ENCODE measurements at regions not wholly inside any gene's neighbourhood (a gene's known extent, or its start where the extent isn't known, plus 50 kb on each side); places are given as distances from the start of the nearest gene placed in this dataset.

- Histone ChIP-seq H3F3A (ENCODE audit: insufficient read depth, low read length, poor library complexity, severe bottlenecking) (no peaks in the 10 kb centered on the region), H3K4me3 (ENCODE audit: low read length) (no peak overlapping the region), H2AFZ (ENCODE audit: low read depth, low read length) (no peak overlapping the region), H3K9me2 (ENCODE audit: insufficient read depth, low read length) (no peaks in the 10 kb centered on the region), H3K9me3 (ENCODE audit: low read length) (no peaks in the 10 kb centered on the region), H3K36me3 (ENCODE audit: insufficient read depth, low read length) (no peaks in the 10 kb centered on the region), H3K4me2 (ENCODE audit: low read length) (no peak overlapping the region), H3K9ac (ENCODE audit: low read length) (no peak overlapping the region), H3K27ac (ENCODE audit: low read length) (no peak overlapping the region), H4K20me1 (ENCODE audit: insufficient read depth) (no peaks in the 10 kb centered on the region), H3K79me2 (replicated peaks; ENCODE audit: insufficient read depth, low read length) (no peaks in the 10 kb centered on the region), H3K27me3 (ENCODE audit: insufficient read depth, low read depth, low read length) (no peaks in the 10 kb centered on the region)
- no peak for TF ChIP-seq SMC3 (conservative IDR thresholded peaks at IDR 0.05; ENCODE audit: poor library complexity)
- no peak for TF ChIP-seq RAD21 (conservative IDR thresholded peaks at IDR 0.05)
- TF ChIP-seq REST (IDR thresholded peaks at IDR 0.05; ENCODE audit: borderline replicate concordance): no peak
- TF ChIP-seq EP300 (conservative IDR thresholded peaks at IDR 0.05; ENCODE audit: poor library complexity, severe bottlenecking): no peak
- TF ChIP-seq TAF1 (IDR thresholded peaks at IDR 0.05; ENCODE audit: low read depth): no peak
- TF ChIP-seq MXI1 (conservative IDR thresholded peaks at IDR 0.05; ENCODE audit: poor library complexity, severe bottlenecking): no peak
- TF ChIP-seq EZH2 (IDR thresholded peaks at IDR 0.05; ENCODE audit: borderline replicate concordance, insufficient read depth, low read length, poor library complexity, severe bottlenecking): no peak
- no peak for TF ChIP-seq CTCF (IDR thresholded peaks at IDR 0.05; ENCODE audit: poor library complexity, severe bottlenecking)
- TF ChIP-seq POLR2AphosphoS5 (IDR thresholded peaks at IDR 0.05): no peak
Measured at GRCh38 chr5:9861666-9862256, 231.6 kb upstream of the TAS2R1 start.

GRCh38 chr5:9859808-9860207 lies 229.7 kb upstream of the TAS2R1 start:
- Histone ChIP-seq H2AFZ (ENCODE audit: low read depth, low read length) (no peak overlapping the region), H3K9me2 (ENCODE audit: insufficient read depth, low read length) (no peaks in the 10 kb centered on the region), H3K27me3 (ENCODE audit: insufficient read depth, low read depth, low read length) (no peaks in the 10 kb centered on the region), H3K4me3 (ENCODE audit: low read length) (no peak overlapping the region), H3K36me3 (ENCODE audit: insufficient read depth, low read length) (no peaks in the 10 kb centered on the region), H3K9me3 (ENCODE audit: low read length) (no peaks in the 10 kb centered on the region), H3K27ac (ENCODE audit: low read length) (no peak overlapping the region), H3K4me2 (ENCODE audit: low read length) (no peak overlapping the region), H3K9ac (ENCODE audit: low read length) (no peak overlapping the region), H3K79me2 (replicated peaks; ENCODE audit: insufficient read depth, low read length) (no peaks in the 10 kb centered on the region), H4K20me1 (ENCODE audit: insufficient read depth) (no peaks in the 10 kb centered on the region), H3F3A (ENCODE audit: insufficient read depth, low read length, poor library complexity, severe bottlenecking) (no peaks in the 10 kb centered on the region)
- TF ChIP-seq POLR2AphosphoS5 (IDR thresholded peaks at IDR 0.05) (no peak), TAF1 (IDR thresholded peaks at IDR 0.05; ENCODE audit: low read depth) (no peak), EZH2 (IDR thresholded peaks at IDR 0.05; ENCODE audit: borderline replicate concordance, insufficient read depth, low read length, poor library complexity, severe bottlenecking) (no peak), CTCF (IDR thresholded peaks at IDR 0.05; ENCODE audit: poor library complexity, severe bottlenecking) (no peak), MXI1 (conservative IDR thresholded peaks at IDR 0.05; ENCODE audit: poor library complexity, severe bottlenecking) (no peak), REST (IDR thresholded peaks at IDR 0.05; ENCODE audit: borderline replicate concordance) (no peak), EP300 (conservative IDR thresholded peaks at IDR 0.05; ENCODE audit: poor library complexity, severe bottlenecking) (no peak), SMC3 (conservative IDR thresholded peaks at IDR 0.05; ENCODE audit: poor library complexity) (no peak), RAD21 (conservative IDR thresholded peaks at IDR 0.05) (no peak)

All from neural cell (in vitro differentiated cells).